ENCODE measurements at regions not wholly inside any gene's neighbourhood (a gene's known extent, or its start where the extent isn't known, plus 50 kb on each side); places are given as distances from the start of the nearest gene placed in this dataset.
"Not testable (repeated sequence)": the region's sequence is repeated elsewhere in the genome, so short reads cannot be mapped to it uniquely, and the experiment has no call there.

- DNase-seq = no peak
Observed at GRCh38 chr4:163693211-163693610, 198.7 kb downstream of the TMA16 start.

DNA sequence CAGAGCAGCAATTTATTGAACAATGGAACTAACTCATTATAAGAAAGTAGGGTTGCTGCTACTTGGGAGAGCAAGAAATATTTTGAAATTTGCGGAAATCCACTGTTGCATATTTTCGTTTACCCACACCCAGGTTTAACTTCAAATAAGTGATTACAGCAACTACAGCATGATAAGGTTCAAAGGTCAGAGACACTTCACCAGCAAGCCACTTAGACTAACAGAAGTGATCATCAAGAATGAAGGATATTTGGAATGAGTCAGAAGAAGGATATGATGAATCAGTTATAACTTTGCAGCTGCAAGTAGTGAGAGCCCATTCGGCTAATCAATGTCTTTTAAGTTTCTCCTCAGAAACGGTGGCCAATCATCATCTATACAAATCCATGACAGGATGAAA is 199.3 kb downstream of the TMA16 start:
- DNase-seq = no peak

DNA sequence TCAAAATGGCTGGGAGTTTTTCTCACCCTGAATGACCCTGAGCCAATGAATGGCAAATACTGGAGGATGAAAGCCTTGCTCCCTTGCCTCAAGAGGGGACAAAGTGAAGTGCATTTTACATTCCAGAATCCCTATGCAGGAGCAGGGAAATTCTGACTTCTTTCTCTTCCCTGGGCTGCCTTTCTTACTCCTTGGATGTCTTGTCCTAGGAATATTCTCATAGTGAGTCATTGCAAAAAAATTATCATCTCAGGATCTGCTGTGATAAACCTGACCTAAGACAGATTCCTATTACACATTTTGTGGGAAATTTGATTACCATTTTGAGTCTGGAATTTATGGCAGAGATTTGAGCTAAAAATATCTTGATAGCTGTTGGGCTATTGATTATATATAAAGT is 199.9 kb downstream of the TMA16 start:
- DNase-seq = no peak

DNA sequence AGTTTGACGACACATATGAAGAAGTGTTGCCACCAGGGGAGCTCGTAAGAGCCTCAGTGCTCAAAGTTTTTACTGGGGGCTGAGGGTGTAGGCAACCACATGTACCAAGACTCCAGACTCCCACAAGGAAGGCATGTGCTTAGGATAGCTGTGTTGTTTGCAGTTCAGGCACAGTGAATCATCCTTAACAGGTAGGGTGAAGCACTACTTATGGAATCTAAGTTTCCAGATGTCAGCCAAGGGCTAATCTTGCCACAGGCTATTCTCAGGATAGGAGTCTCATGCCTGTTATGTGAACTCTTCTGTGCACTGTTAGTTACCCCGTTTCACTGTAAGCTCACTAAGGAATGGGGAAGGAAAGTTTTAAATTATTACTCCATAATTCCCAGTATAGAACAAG is 202.6 kb downstream of the TMA16 start:
- DNase-seq = no peak

DNA sequence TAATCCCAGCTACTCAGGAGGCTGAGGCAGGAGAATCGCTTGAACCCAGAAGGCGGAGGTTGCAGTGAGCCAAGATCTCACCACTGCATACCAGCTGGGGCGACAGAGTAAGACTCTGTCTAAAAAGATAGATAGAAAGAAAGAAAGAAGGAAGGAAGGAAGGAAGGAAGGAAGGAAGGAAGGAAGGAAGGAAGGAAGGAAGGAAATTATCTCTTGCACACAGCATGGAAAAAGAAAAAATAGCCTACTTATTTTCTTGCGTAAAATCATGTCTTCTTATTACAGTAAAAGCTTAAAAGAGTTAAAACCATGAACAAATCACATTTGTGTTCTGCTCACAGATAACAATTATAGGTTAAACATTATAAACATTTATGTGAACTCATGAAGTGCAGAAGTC is 205.9 kb downstream of the TMA16 start:
- DNase-seq = not testable (repeated sequence)

DNA sequence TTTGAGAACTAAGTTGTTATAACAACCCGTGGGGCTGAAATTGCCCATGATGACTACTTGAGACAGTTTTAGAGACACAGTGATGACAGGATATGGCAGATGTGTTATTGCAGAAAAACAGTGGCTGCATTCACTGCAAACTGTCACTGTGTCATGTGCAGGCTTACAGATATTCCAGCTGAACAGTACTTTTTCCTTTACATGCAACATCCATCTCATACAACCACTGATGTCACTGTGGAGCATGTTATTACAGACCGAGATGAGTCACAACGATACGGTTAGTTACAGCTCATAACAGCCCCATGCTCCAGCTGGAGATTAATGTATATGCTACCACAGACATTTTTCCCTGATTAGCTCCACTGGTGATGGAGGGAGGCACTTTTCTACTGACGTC is 207.4 kb downstream of the TMA16 start:
- DNase-seq = no peak

DNA sequence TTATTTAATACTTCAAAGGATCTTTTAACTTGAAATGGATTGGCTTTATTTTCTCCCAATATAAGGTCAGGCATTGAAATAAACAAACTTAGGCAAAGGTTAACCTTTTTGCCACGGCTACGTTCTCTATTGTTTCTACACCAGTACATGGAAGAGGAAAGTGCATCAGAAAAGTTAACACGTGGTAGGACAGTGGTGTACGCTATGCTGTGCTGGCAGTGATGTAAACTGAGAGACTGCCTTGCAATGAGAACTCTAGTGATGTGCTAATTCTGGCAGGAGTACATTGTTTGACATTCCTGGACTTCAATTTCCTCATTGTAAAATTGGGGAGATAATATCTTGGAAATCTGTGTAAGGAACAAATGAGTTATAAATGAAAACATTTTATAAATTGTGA is 208.2 kb downstream of the TMA16 start:
- DNase-seq = no peak

GRCh38 chr4:163703251-163703650 is 208.8 kb downstream of the TMA16 start:
- no peak for DNase-seq

- DNase-seq = no peak
Observed at GRCh38 chr4:163707873-163708272, 213.4 kb downstream of the TMA16 start.

DNA sequence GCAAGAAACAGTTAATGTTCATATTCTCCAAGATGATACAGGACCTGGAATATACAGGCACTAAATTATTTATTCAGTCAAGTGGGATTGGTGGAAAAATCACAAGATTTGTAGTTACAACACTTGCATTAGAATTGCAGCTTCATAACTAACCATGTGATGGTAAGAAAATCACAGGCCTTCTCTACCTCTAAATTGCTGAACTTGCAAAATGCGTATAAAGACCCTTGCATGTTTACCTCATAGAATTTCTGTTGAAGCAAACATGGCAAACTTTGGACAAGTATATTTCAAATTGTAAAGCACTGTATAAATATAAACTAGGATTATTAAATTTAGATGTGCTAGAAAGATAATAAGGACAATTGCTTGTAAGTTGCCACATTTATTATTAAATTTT is 215.1 kb downstream of the TMA16 start:
- no peak for DNase-seq

DNA sequence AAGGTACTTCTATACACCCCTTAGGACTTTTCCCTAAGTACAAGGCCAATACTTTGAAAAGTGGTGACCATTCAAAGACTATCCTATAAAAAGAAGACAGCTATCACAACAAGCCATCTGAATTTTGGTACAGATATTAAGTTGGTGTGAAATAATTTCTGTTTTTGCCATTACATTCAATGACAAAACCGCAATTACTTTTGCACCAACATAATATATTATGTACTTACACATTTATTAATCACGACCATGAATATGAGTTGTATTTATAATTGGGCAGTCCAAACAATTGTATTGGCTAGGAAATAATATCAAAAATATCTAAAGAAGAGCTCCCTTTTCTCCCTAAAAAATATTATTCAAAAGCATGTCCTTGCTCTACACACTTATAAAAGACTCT is 215.7 kb downstream of the TMA16 start:
- DNase-seq = no peak

DNA sequence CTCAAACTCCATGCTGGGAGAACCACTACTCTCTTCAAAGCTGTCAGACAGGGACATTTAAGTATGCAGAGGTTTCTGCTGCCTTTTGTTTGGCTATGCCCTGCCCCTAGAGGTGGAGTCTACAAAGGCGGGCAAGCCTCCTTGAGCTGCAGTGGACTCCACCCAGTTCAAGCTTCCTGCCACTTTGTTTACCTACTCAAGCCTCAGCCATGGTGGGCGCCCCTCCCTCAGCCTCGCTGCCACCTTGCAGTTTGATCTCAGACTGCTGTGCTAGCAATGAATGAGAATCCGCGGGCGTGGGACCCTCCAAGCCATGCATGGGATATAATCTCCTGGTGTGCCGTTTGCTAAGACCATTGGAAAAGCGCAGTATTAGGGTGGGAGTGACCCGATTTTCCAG is 230.0 kb downstream of the TMA16 start:
- DNase-seq = not testable (repeated sequence)

DNA sequence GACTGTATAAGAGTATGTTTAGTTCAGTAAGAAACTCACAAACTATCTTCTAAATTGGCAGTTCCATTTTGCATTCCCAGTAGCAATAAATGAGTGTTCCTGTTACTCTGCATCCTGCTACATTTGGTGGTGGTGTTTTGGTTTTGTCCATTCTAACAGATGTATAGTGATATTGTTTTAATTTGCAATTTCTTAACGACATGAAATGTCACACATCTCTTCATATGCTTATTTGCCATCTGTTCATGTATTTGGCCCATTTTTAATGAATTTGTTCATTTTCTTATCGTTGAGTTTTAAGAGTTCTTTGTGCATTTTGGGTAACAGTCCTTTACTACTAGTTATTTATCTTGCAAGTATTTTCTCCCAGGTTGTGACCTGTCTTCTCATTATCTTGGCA is 232.2 kb downstream of the TMA16 start:
- no peak for DNase-seq

DNA sequence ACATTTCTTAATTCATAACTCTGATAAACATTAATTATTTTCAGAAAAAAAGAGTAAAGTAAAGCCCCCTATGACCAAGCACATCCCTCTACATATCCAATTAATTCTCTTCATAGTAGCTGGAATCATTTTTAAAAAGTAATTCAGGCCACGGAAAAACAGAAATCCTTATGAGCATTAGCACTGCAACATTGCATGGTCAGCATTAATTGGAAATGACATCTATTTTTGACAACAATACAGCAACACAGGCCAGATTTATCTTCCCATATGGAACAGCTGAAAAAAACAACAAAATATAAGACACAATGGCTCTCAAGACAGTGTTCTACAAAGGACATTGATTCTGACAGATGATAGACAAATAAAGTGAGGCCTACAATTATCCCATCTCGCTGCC is 236.6 kb downstream of the TMA16 start:
- DNase-seq = no peak

DNA sequence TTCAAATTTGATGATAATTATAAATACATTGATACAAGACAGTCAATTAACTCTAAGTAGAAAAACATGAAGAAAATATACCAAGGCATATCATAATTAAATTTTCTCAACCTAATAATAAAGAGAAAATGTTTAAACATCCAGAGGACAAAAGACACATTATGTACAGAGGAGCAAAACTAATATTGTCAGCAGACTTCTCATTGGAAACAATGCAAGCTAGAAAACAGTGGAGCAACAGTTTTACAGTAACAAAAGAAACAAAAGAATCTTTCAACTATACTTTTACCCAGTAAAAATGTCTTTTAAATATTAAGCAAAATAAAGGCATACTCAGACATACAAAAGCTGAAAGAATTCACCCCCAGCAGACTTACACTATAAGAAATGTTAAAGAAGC is 238.0 kb downstream of the TMA16 start:
- DNase-seq = no peak

DNA sequence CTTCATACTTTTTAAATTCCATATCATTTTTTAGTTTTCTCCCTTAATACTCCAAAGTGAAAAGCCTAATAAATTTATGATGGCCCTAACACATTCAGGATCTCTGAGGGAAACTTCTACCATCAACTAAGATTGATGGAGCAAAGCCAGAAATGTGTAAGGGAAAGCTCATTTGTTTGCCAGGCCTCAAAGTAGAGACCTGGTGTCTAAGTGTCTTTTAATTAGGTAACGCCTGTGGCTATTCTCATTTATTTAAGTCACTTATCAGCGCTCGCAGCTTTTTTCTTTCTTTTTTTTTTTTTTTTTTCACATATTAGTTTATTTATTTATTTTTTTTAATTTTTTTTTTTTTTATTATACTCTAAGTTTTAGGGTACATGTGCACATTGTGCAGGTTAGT is 242.4 kb downstream of the TMA16 start:
- no peak for DNase-seq

- not testable (repeated sequence) for DNase-seq
Observed at GRCh38 chr4:163737846-163738245, 243.4 kb downstream of the TMA16 start.

- DNase-seq = no peak
Observed at GRCh38 chr4:163738521-163738920, 244.0 kb downstream of the TMA16 start.

DNA sequence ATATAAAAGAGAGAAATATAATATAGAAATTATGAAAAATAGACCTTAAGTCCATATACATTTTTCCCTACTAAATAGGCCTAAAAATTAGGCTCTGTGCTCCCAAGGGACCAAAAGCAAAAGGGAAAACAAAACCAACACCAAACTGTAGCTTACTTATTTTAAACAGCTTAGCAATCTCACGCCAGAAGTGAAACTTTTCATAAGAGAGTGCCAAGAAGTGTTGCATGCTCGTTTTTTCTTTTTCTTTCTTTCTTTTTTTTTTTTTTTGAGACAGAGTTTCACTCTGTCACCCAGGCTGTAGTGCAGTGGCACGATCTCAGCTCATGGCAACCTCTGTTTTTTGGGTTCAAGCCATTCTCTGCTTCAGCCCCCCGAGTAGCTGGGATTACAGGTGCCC is 250.4 kb downstream of the TMA16 start:
- DNase-seq = no peak

GRCh38 chr4:163747293-163747692 is 252.8 kb downstream of the TMA16 start:
- no peak for DNase-seq

DNA sequence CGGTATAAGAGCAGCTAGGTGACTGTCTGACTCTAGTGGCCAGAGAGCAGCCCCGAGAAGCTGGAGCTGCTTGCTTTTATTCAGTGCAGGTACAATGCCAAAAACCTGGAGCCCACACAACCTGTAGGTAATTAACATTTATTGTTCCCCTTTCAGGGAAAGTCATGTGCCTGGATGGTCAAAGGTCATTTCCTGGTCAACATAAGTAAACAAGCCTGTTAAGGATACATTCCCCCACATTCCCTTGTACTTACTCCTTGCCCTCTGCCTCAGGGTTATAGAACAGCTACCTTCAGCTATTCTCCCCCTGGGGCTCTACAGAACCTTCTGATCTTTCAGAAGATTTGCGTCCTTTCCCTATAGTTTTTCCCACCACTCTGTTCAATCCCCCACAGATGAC is 253.4 kb downstream of the TMA16 start:
- no peak for DNase-seq

GRCh38 chr4:163748449-163748848 is 254.0 kb downstream of the TMA16 start:
- no peak for DNase-seq

DNA sequence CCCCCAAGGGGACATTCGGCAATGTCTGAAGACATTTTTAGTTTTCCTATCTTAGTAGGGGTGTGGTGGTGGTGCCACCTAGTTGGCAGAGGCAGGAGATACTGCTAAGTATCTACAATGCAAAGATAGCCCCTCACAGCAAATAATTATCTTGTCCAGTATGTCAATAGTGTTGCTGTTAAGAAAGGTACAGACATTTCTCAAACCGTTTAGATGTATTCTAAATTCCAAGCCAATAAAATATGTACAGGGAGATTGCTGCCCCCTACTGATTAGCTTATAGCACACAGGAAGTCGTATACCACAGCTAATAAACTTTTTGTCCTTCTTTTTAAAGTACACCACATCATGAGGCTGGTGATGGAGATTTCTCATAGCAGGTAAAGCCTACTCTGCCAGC is 260.5 kb downstream of the TMA16 start:
- DNase-seq = no peak

DNA sequence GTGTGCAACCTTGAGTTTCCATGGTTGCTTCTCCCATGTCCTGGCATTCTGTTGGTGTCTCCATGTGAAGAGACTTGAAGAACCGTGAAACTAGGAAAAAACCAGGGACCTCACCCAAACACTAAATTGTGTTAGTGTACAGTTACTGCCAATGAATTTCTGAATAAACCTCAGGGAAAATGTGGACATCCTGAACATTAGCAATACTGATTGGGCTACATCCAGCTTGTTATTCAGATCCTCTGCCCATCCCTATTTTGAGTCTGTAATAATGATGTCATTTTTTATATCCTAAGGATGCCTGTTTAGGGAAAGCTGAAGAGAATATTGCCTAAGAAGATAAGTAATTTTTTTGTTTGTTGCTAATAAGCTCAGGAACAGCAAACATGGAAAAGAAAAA is 262.7 kb downstream of the TMA16 start:
- DNase-seq = no peak

- DNase-seq = no peak
Observed at GRCh38 chr4:163758032-163758431, 263.5 kb downstream of the TMA16 start.

DNA sequence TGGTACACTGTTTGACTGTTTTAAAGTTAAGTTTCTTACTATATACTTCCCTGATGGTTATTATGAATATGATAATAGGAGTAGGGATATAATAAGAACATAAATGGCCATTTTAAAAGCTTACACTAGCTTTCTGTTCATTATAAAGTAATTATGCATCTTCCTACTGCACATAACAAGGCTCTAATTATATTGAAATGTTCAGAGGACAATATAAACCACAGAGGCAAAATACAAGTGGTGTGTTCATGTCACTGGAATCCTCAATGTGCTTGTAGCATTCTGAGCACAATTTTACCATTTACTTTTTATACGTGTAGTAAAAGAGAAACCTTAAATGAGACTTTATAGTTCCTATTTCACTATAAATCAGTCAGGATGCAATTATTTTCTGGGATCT is 268.3 kb downstream of the TMA16 start:
- DNase-seq = no peak
